GM23338 (cell line): ENCODE measurements at regions not wholly inside any gene's neighbourhood (a gene's known extent, or its start where the extent isn't known, plus 50 kb on each side); places are given as distances from the start of the nearest gene placed in this dataset.

Experiments
- ATAC-seq: fragments of 200-7000 bp; cut with Tn5 transposase; 3 replicates; pipeline ENCODE4 v1.9.1; 2020
- DNase-seq: peaks from one replicate; pipeline ENCODE4 v3.0.0-alpha.2; 2015; ENCODE audit warnings: low spot score
- H2AFZ ChIP-seq: fragments of 200-600 bp; sonication (generic); 2 replicates; pipeline ENCODE4 v1.8.0; 2016; ENCODE audit warnings: antibody characterized with exemption, mild to moderate bottlenecking, moderate library complexity
- H3F3A ChIP-seq: fragments of 200-600 bp; sonication (generic); replicated peaks from 2 replicates; pipeline ENCODE4 v1.8.0; 2017; ENCODE audit warnings: antibody characterized with exemption, mixed run types, low read depth
- H3K27ac ChIP-seq: fragments of 200-600 bp; sonication (generic); 2 replicates; pipeline ENCODE4 v1.6.1; 2016; ENCODE audit warnings: low read depth
- H3K27me3 ChIP-seq: fragments of 200-600 bp; sonication (generic); 2 replicates; pipeline ENCODE4 v1.8.0; 2016; ENCODE audit warnings: mild to moderate bottlenecking, mixed run types, moderate library complexity; ENCODE audit not compliant: insufficient read depth
- H3K36me3 ChIP-seq: fragments of 200-600 bp; sonication (generic); 2 replicates; pipeline ENCODE4 v1.8.0; 2016; ENCODE audit warnings: mild to moderate bottlenecking; ENCODE audit not compliant: insufficient read depth
- H3K4me1 ChIP-seq: fragments of 200-600 bp; sonication (generic); 2 replicates; pipeline ENCODE4 v1.8.0; 2016; ENCODE audit warnings: mild to moderate bottlenecking, moderate library complexity; ENCODE audit not compliant: insufficient read depth
- H3K4me2 ChIP-seq: fragments of 200-600 bp; sonication (generic); 2 replicates; pipeline ENCODE4 v1.7.1; 2017; ENCODE audit warnings: mixed run types
- H3K4me3 ChIP-seq: fragments of 200-600 bp; sonication (generic); 2 replicates; pipeline ENCODE4 v1.6.1; 2016; ENCODE audit warnings: mixed run types
- H3K79me2 ChIP-seq: fragments of 200-600 bp; sonication (generic); replicated peaks from 2 replicates; pipeline ENCODE4 v1.8.0; 2017; ENCODE audit warnings: mild to moderate bottlenecking; ENCODE audit not compliant: insufficient read depth
- H3K9me2 ChIP-seq: fragments of 200-600 bp; sonication (generic); 2 replicates; pipeline ENCODE4 v1.8.0; 2017; ENCODE audit not compliant: insufficient read depth
- H4K20me1 ChIP-seq: fragments of 200-600 bp; sonication (generic); replicated peaks from 2 replicates; pipeline ENCODE4 v1.8.0; 2017; ENCODE audit warnings: mild to moderate bottlenecking; ENCODE audit not compliant: insufficient read depth
- H3K27ac Mint-ChIP-seq: 2 replicates; pipeline ENCODE4 v1.8.0; 2020; ENCODE audit warnings: inconsistent platforms, mild to moderate bottlenecking, moderate library complexity, mixed read lengths
- H3K27me3 Mint-ChIP-seq: 3 replicates; pipeline ENCODE4 v1.8.0; 2022; ENCODE audit warnings: low read depth, mild to moderate bottlenecking, moderate library complexity, mixed read lengths, inconsistent platforms; ENCODE audit not compliant: insufficient read depth, poor library complexity
- H3K36me3 Mint-ChIP-seq: 3 replicates; pipeline ENCODE4 v1.8.0; 2021; ENCODE audit warnings: low read depth, mild to moderate bottlenecking, inconsistent platforms, moderate library complexity, mixed read lengths
- H3K4me1 Mint-ChIP-seq: 3 replicates; pipeline ENCODE4 v1.8.0; 2020; ENCODE audit warnings: mild to moderate bottlenecking, inconsistent platforms, mixed read lengths
- H3K4me3 Mint-ChIP-seq: 3 replicates; pipeline ENCODE4 v1.8.0; 2021; ENCODE audit warnings: moderate library complexity, mild to moderate bottlenecking, inconsistent platforms, mixed read lengths
- H3K9me3 Mint-ChIP-seq: 3 replicates; pipeline ENCODE4 v1.8.0; 2020; ENCODE audit warnings: moderate library complexity, mild to moderate bottlenecking, inconsistent platforms, mixed read lengths
- CREB1 ChIP-seq: fragments of 250-450 bp; sonication (Bioruptor Pico); IDR thresholded peaks from 2 replicates; pipeline ENCODE4 v1.5.0; 2020; ENCODE audit warnings: low read depth, mild to moderate bottlenecking, moderate library complexity
- EZH2 ChIP-seq: fragments of 200-600 bp; sonication (generic); IDR thresholded peaks from one replicate; pipeline ENCODE4 v1.8.0; 2017; ENCODE audit warnings: antibody characterized with exemption, mild to moderate bottlenecking, low read depth; ENCODE audit not compliant: unreplicated experiment
- JUNB ChIP-seq: IDR thresholded peaks from one replicate; pipeline ENCODE4 v1.6.1; 2016; ENCODE audit warnings: antibody characterized with exemption; ENCODE audit not compliant: unreplicated experiment
- NANOG ChIP-seq: IDR thresholded peaks from 2 replicates; pipeline ENCODE4 v1.6.1; 2016; ENCODE audit warnings: antibody characterized with exemption, borderline replicate concordance
- STAT1 ChIP-seq: IDR thresholded peaks from one replicate; pipeline ENCODE4 v1.6.1; 2016; ENCODE audit warnings: antibody characterized with exemption; ENCODE audit not compliant: unreplicated experiment
- ZNF114 ChIP-seq: fragments of 250-450 bp; sonication (Bioruptor Pico); IDR thresholded peaks from 2 replicates; pipeline ENCODE4 v1.5.0; 2020; ENCODE audit warnings: mild to moderate bottlenecking, moderate library complexity
- ZNF331 ChIP-seq: fragments of 250-450 bp; sonication (Bioruptor Pico); IDR thresholded peaks from 2 replicates; pipeline ENCODE4 v1.5.0; 2020; ENCODE audit warnings: low read depth, mild to moderate bottlenecking, moderate library complexity
- TF ChIP-seq, protein P1 (sequence below): IDR thresholded peaks from one replicate; pipeline ENCODE4 v1.6.1; 2018; ENCODE audit warnings: antibody characterized with exemption; ENCODE audit not compliant: unreplicated experiment
- TF ChIP-seq, protein P2 (sequence below): fragments of 250-450 bp; sonication (Bioruptor Pico); IDR thresholded peaks from 2 replicates; pipeline ENCODE4 v1.5.0; 2020; ENCODE audit warnings: mild to moderate bottlenecking, moderate library complexity

DNA sequence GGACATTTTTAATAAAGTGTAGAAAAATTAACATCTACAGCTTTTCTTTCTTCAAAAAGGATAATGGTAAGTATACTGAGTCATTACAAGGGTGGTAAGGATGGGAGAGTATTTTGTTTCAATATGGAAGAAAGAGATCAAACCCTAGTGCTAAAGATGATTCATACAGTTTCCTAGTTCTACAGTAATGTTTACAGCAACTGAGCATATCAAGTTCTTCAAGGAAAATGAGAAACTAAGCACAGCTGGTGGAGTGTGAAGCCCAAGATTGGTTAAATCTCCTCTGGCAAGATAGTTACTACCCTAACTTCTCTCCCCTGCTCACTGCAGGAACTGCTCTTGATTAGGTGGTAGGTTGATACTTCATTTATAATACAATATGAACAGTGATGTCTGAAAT lies 467.5 kb downstream of the XIRP2 start (continued):
- TF ChIP-seq CREB1 (CRISPR knock-in tag) (no peak), ZNF331 (no peak)
- TF ChIP-seq, protein P1, sequence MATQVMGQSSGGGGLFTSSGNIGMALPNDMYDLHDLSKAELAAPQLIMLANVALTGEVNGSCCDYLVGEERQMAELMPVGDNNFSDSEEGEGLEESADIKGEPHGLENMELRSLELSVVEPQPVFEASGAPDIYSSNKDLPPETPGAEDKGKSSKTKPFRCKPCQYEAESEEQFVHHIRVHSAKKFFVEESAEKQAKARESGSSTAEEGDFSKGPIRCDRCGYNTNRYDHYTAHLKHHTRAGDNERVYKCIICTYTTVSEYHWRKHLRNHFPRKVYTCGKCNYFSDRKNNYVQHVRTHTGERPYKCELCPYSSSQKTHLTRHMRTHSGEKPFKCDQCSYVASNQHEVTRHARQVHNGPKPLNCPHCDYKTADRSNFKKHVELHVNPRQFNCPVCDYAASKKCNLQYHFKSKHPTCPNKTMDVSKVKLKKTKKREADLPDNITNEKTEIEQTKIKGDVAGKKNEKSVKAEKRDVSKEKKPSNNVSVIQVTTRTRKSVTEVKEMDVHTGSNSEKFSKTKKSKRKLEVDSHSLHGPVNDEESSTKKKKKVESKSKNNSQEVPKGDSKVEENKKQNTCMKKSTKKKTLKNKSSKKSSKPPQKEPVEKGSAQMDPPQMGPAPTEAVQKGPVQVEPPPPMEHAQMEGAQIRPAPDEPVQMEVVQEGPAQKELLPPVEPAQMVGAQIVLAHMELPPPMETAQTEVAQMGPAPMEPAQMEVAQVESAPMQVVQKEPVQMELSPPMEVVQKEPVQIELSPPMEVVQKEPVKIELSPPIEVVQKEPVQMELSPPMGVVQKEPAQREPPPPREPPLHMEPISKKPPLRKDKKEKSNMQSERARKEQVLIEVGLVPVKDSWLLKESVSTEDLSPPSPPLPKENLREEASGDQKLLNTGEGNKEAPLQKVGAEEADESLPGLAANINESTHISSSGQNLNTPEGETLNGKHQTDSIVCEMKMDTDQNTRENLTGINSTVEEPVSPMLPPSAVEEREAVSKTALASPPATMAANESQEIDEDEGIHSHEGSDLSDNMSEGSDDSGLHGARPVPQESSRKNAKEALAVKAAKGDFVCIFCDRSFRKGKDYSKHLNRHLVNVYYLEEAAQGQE, result no peak

DNA sequence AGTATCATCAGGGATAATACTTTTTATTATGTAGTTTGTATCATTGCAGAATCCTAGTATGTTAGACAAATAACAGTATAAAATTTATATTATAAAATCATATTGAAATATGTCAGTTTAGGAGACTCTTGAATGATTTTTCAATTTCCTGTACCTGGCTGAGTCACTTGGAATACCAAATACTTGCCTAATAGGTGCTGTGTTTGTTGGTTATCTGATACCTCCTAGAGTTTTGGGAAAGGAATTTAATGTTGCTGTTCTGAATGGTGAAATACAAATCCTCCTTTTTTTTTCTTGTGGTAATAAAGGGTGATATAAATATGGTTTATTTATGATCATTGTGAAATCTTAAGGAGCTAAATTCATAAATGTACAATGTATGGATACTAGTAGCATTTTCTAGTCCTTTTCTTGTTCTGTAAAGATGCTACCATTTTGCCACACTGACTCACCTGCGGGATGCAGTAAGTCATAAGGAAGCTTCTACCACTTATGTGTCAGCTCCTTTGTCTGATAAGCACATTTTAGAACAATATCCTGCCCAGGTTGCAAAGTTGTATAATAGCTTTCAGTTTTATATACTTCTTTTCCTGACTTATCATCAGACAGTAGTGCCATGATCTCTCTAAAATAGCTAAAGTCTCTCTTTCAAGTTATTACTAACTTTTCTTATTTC lies 465.5 kb downstream of the XIRP2 start:
- H3K36me3 Mint-ChIP-seq, result 0 out of 3 replicates have a peak, but pooled peaks cover 2% of the 10 kb centered on the region
- no peak overlapping the region for H3K4me2 ChIP-seq
- H3K27ac Mint-ChIP-seq, result no peak overlapping the region; the same call in 1 of the 2 replicates
- no peaks in the 10 kb centered on the region for H3K9me2 ChIP-seq
- no peak overlapping the region for H3K4me3 ChIP-seq
- H2AFZ ChIP-seq, result no peak overlapping the region
- H3K4me3 Mint-ChIP-seq, result no peak overlapping the region
- H3K36me3 ChIP-seq, result no peaks in the 10 kb centered on the region
- H3K9me3 Mint-ChIP-seq, result no peaks in the 10 kb centered on the region
- TF ChIP-seq STAT1 (no peak), CREB1 (CRISPR knock-in tag) (no peak), ZNF114 (CRISPR knock-in tag) (no peak), NANOG (no peak), EZH2 (no peak), JUNB (no peak)
- TF ChIP-seq, protein P2, sequence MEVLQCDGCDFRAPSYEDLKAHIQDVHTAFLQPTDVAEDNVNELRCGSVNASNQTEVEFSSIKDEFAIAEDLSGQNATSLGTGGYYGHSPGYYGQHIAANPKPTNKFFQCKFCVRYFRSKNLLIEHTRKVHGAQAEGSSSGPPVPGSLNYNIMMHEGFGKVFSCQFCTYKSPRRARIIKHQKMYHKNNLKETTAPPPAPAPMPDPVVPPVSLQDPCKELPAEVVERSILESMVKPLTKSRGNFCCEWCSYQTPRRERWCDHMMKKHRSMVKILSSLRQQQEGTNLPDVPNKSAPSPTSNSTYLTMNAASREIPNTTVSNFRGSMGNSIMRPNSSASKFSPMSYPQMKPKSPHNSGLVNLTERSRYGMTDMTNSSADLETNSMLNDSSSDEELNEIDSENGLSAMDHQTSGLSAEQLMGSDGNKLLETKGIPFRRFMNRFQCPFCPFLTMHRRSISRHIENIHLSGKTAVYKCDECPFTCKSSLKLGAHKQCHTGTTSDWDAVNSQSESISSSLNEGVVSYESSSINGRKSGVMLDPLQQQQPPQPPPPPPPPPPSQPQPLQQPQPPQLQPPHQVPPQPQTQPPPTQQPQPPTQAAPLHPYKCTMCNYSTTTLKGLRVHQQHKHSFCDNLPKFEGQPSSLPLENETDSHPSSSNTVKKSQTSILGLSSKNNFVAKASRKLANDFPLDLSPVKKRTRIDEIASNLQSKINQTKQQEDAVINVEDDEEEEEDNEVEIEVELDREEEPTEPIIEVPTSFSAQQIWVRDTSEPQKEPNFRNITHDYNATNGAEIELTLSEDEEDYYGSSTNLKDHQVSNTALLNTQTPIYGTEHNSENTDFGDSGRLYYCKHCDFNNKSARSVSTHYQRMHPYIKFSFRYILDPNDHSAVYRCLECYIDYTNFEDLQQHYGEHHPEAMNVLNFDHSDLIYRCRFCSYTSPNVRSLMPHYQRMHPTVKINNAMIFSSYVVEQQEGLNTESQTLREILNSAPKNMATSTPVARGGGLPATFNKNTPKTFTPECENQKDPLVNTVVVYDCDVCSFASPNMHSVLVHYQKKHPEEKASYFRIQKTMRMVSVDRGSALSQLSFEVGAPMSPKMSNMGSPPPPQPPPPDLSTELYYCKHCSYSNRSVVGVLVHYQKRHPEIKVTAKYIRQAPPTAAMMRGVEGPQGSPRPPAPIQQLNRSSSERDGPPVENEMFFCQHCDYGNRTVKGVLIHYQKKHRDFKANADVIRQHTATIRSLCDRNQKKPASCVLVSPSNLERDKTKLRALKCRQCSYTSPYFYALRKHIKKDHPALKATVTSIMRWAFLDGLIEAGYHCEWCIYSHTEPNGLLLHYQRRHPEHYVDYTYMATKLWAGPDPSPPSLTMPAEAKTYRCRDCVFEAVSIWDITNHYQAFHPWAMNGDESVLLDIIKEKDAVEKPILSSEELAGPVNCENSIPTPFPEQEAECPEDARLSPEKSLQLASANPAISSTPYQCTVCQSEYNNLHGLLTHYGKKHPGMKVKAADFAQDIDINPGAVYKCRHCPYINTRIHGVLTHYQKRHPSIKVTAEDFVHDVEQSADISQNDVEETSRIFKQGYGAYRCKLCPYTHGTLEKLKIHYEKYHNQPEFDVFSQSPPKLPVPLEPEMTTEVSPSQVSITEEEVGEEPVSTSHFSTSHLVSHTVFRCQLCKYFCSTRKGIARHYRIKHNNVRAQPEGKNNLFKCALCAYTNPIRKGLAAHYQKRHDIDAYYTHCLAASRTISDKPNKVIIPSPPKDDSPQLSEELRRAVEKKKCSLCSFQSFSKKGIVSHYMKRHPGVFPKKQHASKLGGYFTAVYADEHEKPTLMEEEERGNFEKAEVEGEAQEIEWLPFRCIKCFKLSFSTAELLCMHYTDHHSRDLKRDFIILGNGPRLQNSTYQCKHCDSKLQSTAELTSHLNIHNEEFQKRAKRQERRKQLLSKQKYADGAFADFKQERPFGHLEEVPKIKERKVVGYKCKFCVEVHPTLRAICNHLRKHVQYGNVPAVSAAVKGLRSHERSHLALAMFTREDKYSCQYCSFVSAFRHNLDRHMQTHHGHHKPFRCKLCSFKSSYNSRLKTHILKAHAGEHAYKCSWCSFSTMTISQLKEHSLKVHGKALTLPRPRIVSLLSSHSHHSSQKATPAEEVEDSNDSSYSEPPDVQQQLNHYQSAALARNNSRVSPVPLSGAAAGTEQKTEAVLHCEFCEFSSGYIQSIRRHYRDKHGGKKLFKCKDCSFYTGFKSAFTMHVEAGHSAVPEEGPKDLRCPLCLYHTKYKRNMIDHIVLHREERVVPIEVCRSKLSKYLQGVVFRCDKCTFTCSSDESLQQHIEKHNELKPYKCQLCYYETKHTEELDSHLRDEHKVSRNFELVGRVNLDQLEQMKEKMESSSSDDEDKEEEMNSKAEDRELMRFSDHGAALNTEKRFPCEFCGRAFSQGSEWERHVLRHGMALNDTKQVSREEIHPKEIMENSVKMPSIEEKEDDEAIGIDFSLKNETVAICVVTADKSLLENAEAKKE (CRISPR knock-in tag), result no peak
- no peaks in the 10 kb centered on the region for H3K27me3 Mint-ChIP-seq
- peaks cover 14% of the 10 kb centered on the region; the same call in 1 of the 2 replicates for H4K20me1 ChIP-seq
- peaks cover 26% of the 10 kb centered on the region for H3K4me1 Mint-ChIP-seq
- ATAC-seq (no peak), DNase-seq (no peak)
- no peaks in the 10 kb centered on the region for H3K27me3 ChIP-seq
- no peaks in the 10 kb centered on the region for H3F3A ChIP-seq
- peaks cover 9% of the 10 kb centered on the region; the same call in 1 of the 2 replicates for H3K4me1 ChIP-seq
- no peak overlapping the region for H3K27ac ChIP-seq
- peaks cover 90% of the 10 kb centered on the region for H3K79me2 ChIP-seq
